Breast epithelium (tissue), 3 donors: ENCODE measurements at regions not wholly inside any gene's neighbourhood (a gene's known extent, or its start where the extent isn't known, plus 50 kb on each side); places are given as distances from the start of the nearest gene placed in this dataset.

Experiments used
- POLR2AphosphoS5 ChIP-seq, 3 donors: sonication (generic); formaldehyde crosslinking; IDR thresholded peaks; one replicate each; pipeline ENCODE4 v1.6.1; 2017; ENCODE audit warnings: antibody characterized with exemption in 3 of 3
- TF ChIP-seq, protein P1 (sequence below), 3 donors: fragments of 450-650 bp; IDR thresholded peaks; one replicate each; pipeline ENCODE4 v1.5.1; 2016 to 2017; ENCODE audit warnings: antibody characterized with exemption in 3 of 3, mild to moderate bottlenecking in 3 of 3, moderate library complexity in 3 of 3

DNA sequence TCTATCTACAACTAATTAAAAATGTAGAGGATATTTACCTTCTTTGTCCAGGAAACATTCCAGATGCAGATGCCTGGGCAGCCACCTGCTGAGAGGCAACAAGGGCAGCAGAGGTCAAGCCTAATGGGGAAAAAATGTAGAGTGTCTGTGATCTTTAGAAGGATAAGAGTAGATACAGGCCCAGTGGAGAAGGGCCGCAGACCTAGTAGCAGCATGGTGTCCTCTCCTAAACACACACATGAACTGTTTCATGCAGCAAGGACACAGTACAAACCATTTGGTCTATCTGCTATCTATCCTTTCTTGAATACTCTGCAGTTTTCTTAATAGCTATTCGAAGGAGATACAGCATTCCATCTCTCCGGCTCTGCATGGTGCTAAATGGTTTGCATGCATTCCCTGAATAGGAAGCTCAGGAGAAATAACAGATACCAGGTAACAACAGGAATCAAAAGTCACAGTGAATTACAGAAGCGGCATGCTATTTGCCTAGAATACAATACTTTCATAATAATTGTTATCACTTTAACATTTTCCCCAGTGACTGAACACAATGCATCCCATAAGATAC lies 107.3 kb downstream of the ZNF608 start:
- TF ChIP-seq, protein P1, sequence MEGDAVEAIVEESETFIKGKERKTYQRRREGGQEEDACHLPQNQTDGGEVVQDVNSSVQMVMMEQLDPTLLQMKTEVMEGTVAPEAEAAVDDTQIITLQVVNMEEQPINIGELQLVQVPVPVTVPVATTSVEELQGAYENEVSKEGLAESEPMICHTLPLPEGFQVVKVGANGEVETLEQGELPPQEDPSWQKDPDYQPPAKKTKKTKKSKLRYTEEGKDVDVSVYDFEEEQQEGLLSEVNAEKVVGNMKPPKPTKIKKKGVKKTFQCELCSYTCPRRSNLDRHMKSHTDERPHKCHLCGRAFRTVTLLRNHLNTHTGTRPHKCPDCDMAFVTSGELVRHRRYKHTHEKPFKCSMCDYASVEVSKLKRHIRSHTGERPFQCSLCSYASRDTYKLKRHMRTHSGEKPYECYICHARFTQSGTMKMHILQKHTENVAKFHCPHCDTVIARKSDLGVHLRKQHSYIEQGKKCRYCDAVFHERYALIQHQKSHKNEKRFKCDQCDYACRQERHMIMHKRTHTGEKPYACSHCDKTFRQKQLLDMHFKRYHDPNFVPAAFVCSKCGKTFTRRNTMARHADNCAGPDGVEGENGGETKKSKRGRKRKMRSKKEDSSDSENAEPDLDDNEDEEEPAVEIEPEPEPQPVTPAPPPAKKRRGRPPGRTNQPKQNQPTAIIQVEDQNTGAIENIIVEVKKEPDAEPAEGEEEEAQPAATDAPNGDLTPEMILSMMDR (IDR thresholded peaks at IDR 0.05): no peak
- no peak for TF ChIP-seq POLR2AphosphoS5 (IDR thresholded peaks at IDR 0.05)
